Astrocyte (in vitro differentiated cells and primary cell): ENCODE measurements at regions not wholly inside any gene's neighbourhood (a gene's known extent, or its start where the extent isn't known, plus 50 kb on each side); places are given as distances from the start of the nearest gene placed in this dataset.

Experiments
- DNase-seq: peaks from one replicate; pipeline ENCODE4 v3.0.0-alpha.2; 2010; ENCODE audit warnings: low read depth
- FAIRE-seq: peaks from 2 replicates; lab custom pipeline; 2011; peaks lifted over from hg19 to GRCh38; lab: Jason Lieb, UNC
- H2AFZ ChIP-seq: 2 replicates; pipeline ENCODE4 v1.6.0; 2012; ENCODE audit warnings: low read depth, low read length, inconsistent platforms
- H3K27ac ChIP-seq: 2 replicates; pipeline ENCODE4 v1.5.1; 2011; ENCODE audit warnings: low read depth, low read length, inconsistent platforms
- H3K27me3 ChIP-seq: 2 replicates; pipeline ENCODE4 v1.6.0; 2011; ENCODE audit warnings: low read length, inconsistent platforms; ENCODE audit not compliant: insufficient read depth
- H3K36me3 ChIP-seq: 2 replicates; pipeline ENCODE4 v1.5.1; 2011; ENCODE audit warnings: low read length, inconsistent platforms; ENCODE audit not compliant: insufficient read depth
- H3K4me1 ChIP-seq: 2 replicates; pipeline ENCODE4 v1.5.1; 2011; ENCODE audit warnings: low read length, inconsistent platforms; ENCODE audit not compliant: insufficient read depth
- H3K4me2 ChIP-seq: 2 replicates; pipeline ENCODE4 v1.6.0; 2012; ENCODE audit warnings: low read length, inconsistent platforms
- H3K4me3 ChIP-seq: 2 replicates; pipeline ENCODE4 v1.5.1; 2011; ENCODE audit warnings: low read depth, mild to moderate bottlenecking, low read length, inconsistent platforms; ENCODE audit not compliant: insufficient read depth
- H3K79me2 ChIP-seq: 2 replicates; pipeline ENCODE4 v1.6.0; 2012; ENCODE audit warnings: mild to moderate bottlenecking, low read length, inconsistent platforms; ENCODE audit not compliant: insufficient read depth
- H3K9ac ChIP-seq: 2 replicates; pipeline ENCODE4 v1.6.0; 2012; ENCODE audit warnings: mild to moderate bottlenecking, low read length, inconsistent platforms
- H3K9me3 ChIP-seq: 2 replicates; pipeline ENCODE4 v1.5.1; 2012; ENCODE audit warnings: low read depth, mild to moderate bottlenecking, low read length, inconsistent platforms; ENCODE audit not compliant: insufficient read depth
- H4K20me1 ChIP-seq: 2 replicates; pipeline ENCODE4 v1.6.0; 2012; ENCODE audit warnings: low read length, inconsistent platforms; ENCODE audit not compliant: insufficient read depth
- H3K27ac Mint-ChIP-seq: one replicate; pipeline ENCODE4 v1.8.0; 2021; ENCODE audit warnings: mild to moderate bottlenecking, mixed read lengths; ENCODE audit not compliant: unreplicated experiment
- H3K27me3 Mint-ChIP-seq: one replicate; pipeline ENCODE4 v1.8.0; 2021; ENCODE audit warnings: low read depth, mixed read lengths; ENCODE audit not compliant: unreplicated experiment
- H3K36me3 Mint-ChIP-seq: one replicate; pipeline ENCODE4 v1.8.0; 2021; ENCODE audit warnings: low read depth, mixed read lengths; ENCODE audit not compliant: unreplicated experiment
- H3K4me1 Mint-ChIP-seq: one replicate; pipeline ENCODE4 v1.8.0; 2021; ENCODE audit warnings: low read depth, mixed read lengths; ENCODE audit not compliant: unreplicated experiment
- H3K4me3 Mint-ChIP-seq: one replicate; pipeline ENCODE4 v1.8.0; 2021; ENCODE audit warnings: mild to moderate bottlenecking, moderate library complexity, mixed read lengths; ENCODE audit not compliant: unreplicated experiment
- H3K9me3 Mint-ChIP-seq: one replicate; pipeline ENCODE4 v1.8.0; 2021; ENCODE audit warnings: mild to moderate bottlenecking, mixed read lengths; ENCODE audit not compliant: unreplicated experiment
- EZH2 ChIP-seq: IDR thresholded peaks from 2 replicates; pipeline ENCODE4 v1.6.1; 2012; ENCODE audit warnings: mild to moderate bottlenecking, low read length, inconsistent platforms; ENCODE audit not compliant: insufficient read depth
- TF ChIP-seq, protein P1 (sequence below): IDR thresholded peaks from 2 replicates; pipeline ENCODE4 v1.5.1; 2011; ENCODE audit warnings: low read depth, mild to moderate bottlenecking, inconsistent platforms, low read length, moderate library complexity; ENCODE audit not compliant: insufficient read depth

DNA sequence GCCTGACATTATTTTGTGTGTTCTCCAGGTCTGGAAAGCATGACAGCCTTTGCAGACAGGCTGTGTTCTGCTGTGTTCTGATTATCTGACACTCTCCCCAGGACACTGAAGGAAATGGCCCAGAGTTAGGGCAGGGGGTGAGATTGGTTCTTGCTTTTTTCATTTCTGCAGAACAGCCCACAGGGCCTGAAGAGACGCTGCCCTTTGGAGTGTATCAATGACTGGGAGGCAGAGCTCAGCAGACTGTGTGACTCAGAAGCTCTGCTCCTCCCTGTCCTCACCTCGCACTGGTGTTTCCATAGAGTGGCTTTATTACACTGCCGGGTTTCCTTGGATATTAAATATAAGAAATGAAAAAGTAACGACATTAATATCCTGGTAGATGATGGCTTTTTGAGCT, 523.6 kb downstream of the NTRK3 start:
- peaks cover 46% of the 10 kb centered on the region for H3K4me1 Mint-ChIP-seq
- H3K9ac ChIP-seq = no peak overlapping the region
- FAIRE-seq = no peak
- H3K4me3 ChIP-seq = no peak overlapping the region
- no peaks in the 10 kb centered on the region for H3K79me2 ChIP-seq
- no peaks in the 10 kb centered on the region for H3K27me3 Mint-ChIP-seq
- no peak overlapping the region for H2AFZ ChIP-seq
- no peaks in the 10 kb centered on the region for H3K36me3 Mint-ChIP-seq
- H3K9me3 Mint-ChIP-seq = no peaks in the 10 kb centered on the region
- no peaks in the 10 kb centered on the region for H3K9me3 ChIP-seq
- H3K36me3 ChIP-seq = no peaks in the 10 kb centered on the region
- TF ChIP-seq, protein P1, sequence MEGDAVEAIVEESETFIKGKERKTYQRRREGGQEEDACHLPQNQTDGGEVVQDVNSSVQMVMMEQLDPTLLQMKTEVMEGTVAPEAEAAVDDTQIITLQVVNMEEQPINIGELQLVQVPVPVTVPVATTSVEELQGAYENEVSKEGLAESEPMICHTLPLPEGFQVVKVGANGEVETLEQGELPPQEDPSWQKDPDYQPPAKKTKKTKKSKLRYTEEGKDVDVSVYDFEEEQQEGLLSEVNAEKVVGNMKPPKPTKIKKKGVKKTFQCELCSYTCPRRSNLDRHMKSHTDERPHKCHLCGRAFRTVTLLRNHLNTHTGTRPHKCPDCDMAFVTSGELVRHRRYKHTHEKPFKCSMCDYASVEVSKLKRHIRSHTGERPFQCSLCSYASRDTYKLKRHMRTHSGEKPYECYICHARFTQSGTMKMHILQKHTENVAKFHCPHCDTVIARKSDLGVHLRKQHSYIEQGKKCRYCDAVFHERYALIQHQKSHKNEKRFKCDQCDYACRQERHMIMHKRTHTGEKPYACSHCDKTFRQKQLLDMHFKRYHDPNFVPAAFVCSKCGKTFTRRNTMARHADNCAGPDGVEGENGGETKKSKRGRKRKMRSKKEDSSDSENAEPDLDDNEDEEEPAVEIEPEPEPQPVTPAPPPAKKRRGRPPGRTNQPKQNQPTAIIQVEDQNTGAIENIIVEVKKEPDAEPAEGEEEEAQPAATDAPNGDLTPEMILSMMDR = no peak
- TF ChIP-seq EZH2 = no peak
- H3K27ac ChIP-seq = no peak overlapping the region
- peak; percentile 35 for DNase-seq
- H3K4me1 ChIP-seq = peaks cover 27% of the 10 kb centered on the region
- H3K4me2 ChIP-seq = no peak overlapping the region
- H3K27me3 ChIP-seq = no peaks in the 10 kb centered on the region
- peak overlapping the region; percentile 38 for H3K27ac Mint-ChIP-seq
- no peak overlapping the region for H3K4me3 Mint-ChIP-seq
- H4K20me1 ChIP-seq = no peaks in the 10 kb centered on the region

DNA sequence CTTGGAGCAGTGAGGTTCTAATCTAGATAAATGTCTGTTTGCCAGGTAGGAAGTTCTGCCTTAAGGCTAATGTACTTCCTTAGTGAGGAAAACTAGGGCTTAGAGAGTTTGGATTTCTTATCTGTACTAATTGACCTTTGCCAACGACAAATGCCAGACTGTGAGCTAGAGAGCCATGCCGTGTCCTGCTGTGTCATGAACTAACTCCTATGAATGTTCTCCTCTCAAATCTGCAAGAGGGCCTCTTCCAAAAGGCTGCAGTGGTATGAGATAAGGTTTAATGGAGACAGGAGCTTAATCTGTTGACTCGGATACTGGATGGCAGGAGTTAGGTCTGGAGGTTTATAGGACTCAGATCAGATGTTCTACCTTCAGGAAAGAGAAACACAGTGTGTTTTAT, 524.9 kb downstream of the NTRK3 start:
- Mint-ChIP-seq H3K36me3 (no peaks in the 10 kb centered on the region), H3K4me1 (peaks cover 49% of the 10 kb centered on the region), H3K27me3 (no peaks in the 10 kb centered on the region), H3K9me3 (no peaks in the 10 kb centered on the region), H3K4me3 (no peak overlapping the region), H3K27ac (no peak overlapping the region)
- Histone ChIP-seq H4K20me1 (no peaks in the 10 kb centered on the region), H3K4me2 (no peak overlapping the region), H3K9me3 (no peaks in the 10 kb centered on the region), H3K36me3 (no peaks in the 10 kb centered on the region), H3K9ac (no peak overlapping the region), H3K4me1 (peaks cover 20% of the 10 kb centered on the region), H3K27ac (no peak overlapping the region), H3K4me3 (no peak overlapping the region), H2AFZ (no peak overlapping the region), H3K27me3 (no peaks in the 10 kb centered on the region), H3K79me2 (no peaks in the 10 kb centered on the region)
- no peak for TF ChIP-seq EZH2
- TF ChIP-seq, protein P1 = no peak
- no peak for FAIRE-seq
- DNase-seq = no peak

DNA sequence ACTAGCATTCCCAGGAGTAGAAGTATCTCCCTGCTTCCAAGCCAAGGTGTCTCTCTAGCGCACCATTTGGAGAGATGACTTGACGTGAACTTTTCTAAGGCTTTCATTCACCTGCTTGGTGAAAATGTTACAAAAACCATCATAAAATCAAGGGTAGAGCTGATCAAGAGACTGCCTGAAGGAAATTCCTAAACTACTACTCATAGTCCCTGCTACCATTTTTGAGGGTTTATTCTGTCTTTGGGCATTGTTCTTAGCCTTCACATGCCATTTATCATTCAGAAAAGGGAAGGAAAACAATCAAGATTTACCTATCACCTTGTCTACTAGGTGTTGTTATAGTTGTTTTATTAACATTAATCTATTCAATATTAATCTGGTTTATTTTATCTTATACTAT, 525.8 kb downstream of the NTRK3 start:
- H3K9me3 ChIP-seq = no peaks in the 10 kb centered on the region
- H3K27me3 Mint-ChIP-seq = no peaks in the 10 kb centered on the region
- no peak overlapping the region for H2AFZ ChIP-seq
- H3K79me2 ChIP-seq = no peaks in the 10 kb centered on the region
- no peak overlapping the region for H3K27ac ChIP-seq
- H3K4me3 ChIP-seq = no peak overlapping the region
- no peak overlapping the region for H3K4me3 Mint-ChIP-seq
- DNase-seq (no peak), FAIRE-seq (no peak)
- H3K27me3 ChIP-seq = no peaks in the 10 kb centered on the region
- H3K36me3 ChIP-seq = no peaks in the 10 kb centered on the region
- TF ChIP-seq EZH2 = no peak
- TF ChIP-seq, protein P1 = no peak
- H3K4me2 ChIP-seq = no peak overlapping the region
- no peak overlapping the region for H3K27ac Mint-ChIP-seq
- no peaks in the 10 kb centered on the region for H3K9me3 Mint-ChIP-seq
- no peaks in the 10 kb centered on the region for H3K36me3 Mint-ChIP-seq
- H3K4me1 Mint-ChIP-seq = peaks cover 40% of the 10 kb centered on the region
- peaks cover 11% of the 10 kb centered on the region for H3K4me1 ChIP-seq
- H4K20me1 ChIP-seq = no peaks in the 10 kb centered on the region
- H3K9ac ChIP-seq = no peak overlapping the region
